ENCODE measurements at regions not wholly inside any gene's neighbourhood (a gene's known extent, or its start where the extent isn't known, plus 50 kb on each side); places are given as distances from the start of the nearest gene placed in this dataset.
"Not testable (repeated sequence)": the region's sequence is repeated elsewhere in the genome, so short reads cannot be mapped to it uniquely, and the experiment has no call there.

- not testable (repeated sequence) for H3K4me1 ChIP-seq, H3K36me3 ChIP-seq, H3K27me3 ChIP-seq, H3K9me3 ChIP-seq
- H3K27ac ChIP-seq: peak overlapping the region; percentile 68 to 92 (median 88)
- no CpG with 5 or more reads among the region's 53 CpGs for WGBS, 2 donors (ENCODE audit: low coverage in 1 of 2)
- peak; percentile 100 for ATAC-seq
- TF ChIP-seq CTCF (IDR thresholded peaks at IDR 0.05) (peak in 1 of 4 experiments; percentile 22), POLR2AphosphoS5 (IDR thresholded peaks at IDR 0.05) (peak; percentile 60), POLR2A (IDR thresholded peaks at IDR 0.05) (peak; percentile 17 to 53)
- H3K4me3 ChIP-seq: peak overlapping the region; percentile 74 to 92
Measured at GRCh38 chr7:65080799-65081668, 74.5 kb upstream of the ERV3-1 start.

- not testable (repeated sequence) for H3K4me1 ChIP-seq, H3K27me3 ChIP-seq, H3K27ac ChIP-seq, H3K9me3 ChIP-seq, ATAC-seq, H3K4me3 ChIP-seq
- no CpG with 5 or more reads among the region's 33 CpGs for WGBS, 2 donors (ENCODE audit: low coverage in 1 of 2)
- peaks cover 0 to 28% of the 10 kb centered on the region in 2 donors for H3K36me3 ChIP-seq
Measured at GRCh38 chr7:65074959-65075358, 68.5 kb upstream of the ERV3-1 start.

- H3K4me1 ChIP-seq, H3K9me3 ChIP-seq, H3K27me3 ChIP-seq, ATAC-seq, H3K27ac ChIP-seq, H3K4me3 ChIP-seq: not testable (repeated sequence)
- no CpG with 5 or more reads among the region's 3 CpGs for WGBS, 2 donors (ENCODE audit: low coverage in 1 of 2)
- peaks cover 0 to 38% of the 10 kb centered on the region in 2 donors for H3K36me3 ChIP-seq
Measured at GRCh38 chr7:65073160-65073559, 66.7 kb upstream of the ERV3-1 start.

GRCh38 chr7:65071854-65072431 is 65.5 kb upstream of the ERV3-1 start:
- not testable (repeated sequence) for H3K4me1 ChIP-seq, H3K27ac ChIP-seq, H3K4me3 ChIP-seq, H3K9me3 ChIP-seq, ATAC-seq, H3K27me3 ChIP-seq
- WGBS, 2 donors (ENCODE audit: low coverage in 1 of 2): 93 to 100% methylated on average over 3 of the region's 7 CpGs
- peaks cover 0 to 42% of the 10 kb centered on the region in 2 donors for H3K36me3 ChIP-seq

- not testable (repeated sequence) for H3K27ac ChIP-seq, ATAC-seq, H3K27me3 ChIP-seq, H3K4me1 ChIP-seq, H3K4me3 ChIP-seq, H3K9me3 ChIP-seq
- no CpG with 5 or more reads among the region's 1 CpG for WGBS, 2 donors (ENCODE audit: low coverage in 1 of 2)
- H3K36me3 ChIP-seq: peaks cover 0 to 52% of the 10 kb centered on the region in 2 donors
Measured at GRCh38 chr7:65069476-65069875, 63.0 kb upstream of the ERV3-1 start.

GRCh38 chr7:65062566-65062965 is 56.1 kb upstream of the ERV3-1 start:
- not testable (repeated sequence) for H3K4me3 ChIP-seq, H3K27ac ChIP-seq, H3K9me3 ChIP-seq, H3K27me3 ChIP-seq, H3K4me1 ChIP-seq, ATAC-seq
- 60 to 73% methylated on average over 1 to 2 of the region's 2 CpGs for WGBS, 2 donors (ENCODE audit: low coverage in 1 of 2)
- peaks cover 0 to 21% of the 10 kb centered on the region in 2 donors for H3K36me3 ChIP-seq

- not testable (repeated sequence) for ATAC-seq, H3K27ac ChIP-seq, H3K4me1 ChIP-seq, H3K9me3 ChIP-seq, H3K27me3 ChIP-seq, H3K4me3 ChIP-seq
- 100% methylated on average over 1 of the region's 1 CpG; no CpG with 5 or more reads in 1 of the 2 donors for WGBS, 2 donors (ENCODE audit: low coverage in 1 of 2)
- peaks cover 0 to 13% of the 10 kb centered on the region in 2 donors for H3K36me3 ChIP-seq
Measured at GRCh38 chr7:65059247-65059646, 52.8 kb upstream of the ERV3-1 start.

Small RNA genes lying in the stretch of these regions (small RNA-seq; reads per million reads assigned to genes)
- gene AC104073.1 (0 reads per million in 4 donors), gene SNORA15B-1 (0 reads per million in 4 donors), gene SNORA22C (0 reads per million in 4 donors)

Measured in gastroesophageal sphincter (tissue), 4 donors.